ENCODE measurements at regions not wholly inside any gene's neighbourhood (a gene's known extent, or its start where the extent isn't known, plus 50 kb on each side); places are given as distances from the start of the nearest gene placed in this dataset.

DNA sequence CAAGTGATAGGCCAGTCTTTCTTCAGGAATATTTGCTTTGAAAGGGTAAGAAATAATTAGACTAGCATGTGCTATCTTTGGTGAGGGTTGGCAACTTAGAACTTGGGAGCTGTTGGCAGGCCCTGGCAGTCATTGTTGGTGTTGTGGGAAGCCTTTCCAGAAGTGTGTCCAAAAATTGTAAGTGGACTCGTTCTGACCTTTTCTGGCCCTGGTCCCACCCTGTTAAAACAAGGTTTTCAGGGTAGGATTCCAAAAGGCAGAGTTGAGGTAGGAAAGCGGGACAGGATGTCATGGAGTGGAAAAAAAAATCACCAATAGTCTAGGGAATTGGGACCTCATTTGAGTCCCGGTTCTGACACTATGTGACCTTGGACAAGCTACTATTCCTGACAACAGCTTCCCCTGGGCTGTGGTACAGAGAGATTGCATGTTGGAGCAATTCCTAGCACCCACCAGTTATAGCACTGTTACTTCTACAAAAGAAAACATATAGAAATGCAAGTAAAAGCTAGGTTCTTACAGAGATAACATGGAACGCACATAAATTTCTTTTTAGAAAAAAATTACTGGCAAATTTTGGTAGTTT, 299.3 kb upstream of the DDI1 start:
- TF ChIP-seq CTCF (IDR thresholded peaks at IDR 0.05) (no peak), EZH2 (IDR thresholded peaks at IDR 0.05) (no peak)
